Endothelial cell of umbilical vein (primary cell): ENCODE measurements at regions not wholly inside any gene's neighbourhood (a gene's known extent, or its start where the extent isn't known, plus 50 kb on each side); places are given as distances from the start of the nearest gene placed in this dataset.

ENCODE experiments used
- CTCF ChIP-seq, 2 donors: IDR thresholded peaks; 1 replicate in 1 of 2; 2 replicates in 1 of 2; pipeline ENCODE4 v1.5.1; 2011; ENCODE audit warnings: low read length in 2 of 2, mild to moderate bottlenecking in 2 of 2, moderate library complexity in 2 of 2, control low read depth in 1 of 2, inconsistent platforms in 1 of 2, low read depth in 1 of 2; ENCODE audit not compliant: insufficient read depth in 1 of 2; ENCODE audit errors: extremely low read depth in 1 of 2
- EZH2 ChIP-seq: IDR thresholded peaks from 2 replicates; pipeline ENCODE4 v1.6.1; 2012; ENCODE audit warnings: borderline replicate concordance, low read depth, mild to moderate bottlenecking, moderate library complexity, low read length, inconsistent platforms; ENCODE audit not compliant: severe bottlenecking
- JUN ChIP-seq: IDR thresholded peaks from 2 replicates; pipeline ENCODE4 v1.6.1; 2011; ENCODE audit warnings: borderline replicate concordance, low read depth; ENCODE audit not compliant: insufficient read length, insufficient read depth
- MAX ChIP-seq: IDR thresholded peaks from 2 replicates; pipeline ENCODE4 v1.6.1; 2011; ENCODE audit not compliant: insufficient read depth, insufficient read length
- MYC ChIP-seq: IDR thresholded peaks from one replicate; pipeline ENCODE4 v1.6.1; 2011; ENCODE audit warnings: mild to moderate bottlenecking, low read depth, low read length
- POLR2A ChIP-seq: IDR thresholded peaks from 2 replicates; pipeline ENCODE4 v1.6.1; 2012; ENCODE audit warnings: low read depth, mild to moderate bottlenecking, control low read depth, low read length
- POLR2AphosphoS5 ChIP-seq: IDR thresholded peaks from 2 replicates; pipeline ENCODE4 v1.6.1; 2012; ENCODE audit warnings: low read depth, mild to moderate bottlenecking, control low read depth, low read length, moderate library complexity; ENCODE audit not compliant: insufficient read depth

- TF ChIP-seq CTCF (IDR thresholded peaks at IDR 0.05; ENCODE audit: extremely low read depth in 1 of 2, insufficient read depth in 1 of 2, low read depth in 1 of 2, low read length in 2 of 2) (no peak), EZH2 (no peak), POLR2A (no peak), MYC (no peak), MAX (no peak), JUN (no peak), POLR2AphosphoS5 (no peak)
These were observed 223.7 kb downstream of the SQOR start for GRCh38 chr15:45858491-45858890.
